ENCODE measurements at regions not wholly inside any gene's neighbourhood (a gene's known extent, or its start where the extent isn't known, plus 50 kb on each side); places are given as distances from the start of the nearest gene placed in this dataset.

- CTCF ChIA-PET: no interaction called here
- Histone ChIP-seq H2AFZ (ENCODE audit: low read length) (no peak overlapping the region), H3K27me3 (ENCODE audit: low read length) (no peaks in the 10 kb centered on the region), H3K27ac (ENCODE audit: low read length) (no peak overlapping the region), H3F3A (ENCODE audit: low read length, unreplicated experiment) (no peaks in the 10 kb centered on the region), H3K4me1 (ENCODE audit: insufficient read depth, low read length) (no peaks in the 10 kb centered on the region), H3K79me2 (ENCODE audit: low read length) (no peaks in the 10 kb centered on the region), H3K36me3 (ENCODE audit: low read depth, low read length) (no peaks in the 10 kb centered on the region), H3K9me2 (replicated peaks; ENCODE audit: low read length) (no peaks in the 10 kb centered on the region), H3K4me3 (ENCODE audit: low read length) (no peak overlapping the region), H3K9me3 (ENCODE audit: low read length) (no peaks in the 10 kb centered on the region), H3K4me2 (ENCODE audit: low read length) (no peak overlapping the region), H3K9ac (ENCODE audit: low read length) (no peak overlapping the region), H4K20me1 (ENCODE audit: low read length) (no peaks in the 10 kb centered on the region)
- no peak for DNase-seq
- TF ChIP-seq EZH2phosphoT487 (IDR thresholded peaks at IDR 0.05; ENCODE audit: borderline replicate concordance, low read length) (no peak), EZH2 (IDR thresholded peaks at IDR 0.05; ENCODE audit: low read length, unreplicated experiment) (no peak), CTCF (conservative IDR thresholded peaks at IDR 0.05; ENCODE audit: low read depth, low read length) (no peak)
- ATAC-seq: no peak
- intact Hi-C loops (cut with micrococcal nuclease): no loop called here
- no TSS peak for BruUV-seq (replicated peaks)
- POLR2A ChIA-PET (ENCODE audit: unreplicated experiment): no interaction called here
Measured at GRCh38 chr1:57696043-57696442, 272.2 kb upstream of the DAB1 start.

- TF ChIP-seq EZH2phosphoT487 (IDR thresholded peaks at IDR 0.05; ENCODE audit: borderline replicate concordance, low read length): no peak
- no peak for TF ChIP-seq EZH2 (IDR thresholded peaks at IDR 0.05; ENCODE audit: low read length, unreplicated experiment)
- TF ChIP-seq CTCF (conservative IDR thresholded peaks at IDR 0.05; ENCODE audit: low read depth, low read length): no peak
- Histone ChIP-seq H2AFZ (ENCODE audit: low read length) (no peak overlapping the region), H3K27me3 (ENCODE audit: low read length) (no peaks in the 10 kb centered on the region), H3K36me3 (ENCODE audit: low read depth, low read length) (no peaks in the 10 kb centered on the region), H3F3A (ENCODE audit: low read length, unreplicated experiment) (no peaks in the 10 kb centered on the region), H3K9me2 (replicated peaks; ENCODE audit: low read length) (no peaks in the 10 kb centered on the region), H3K4me2 (ENCODE audit: low read length) (no peak overlapping the region), H3K9me3 (ENCODE audit: low read length) (no peaks in the 10 kb centered on the region), H3K27ac (ENCODE audit: low read length) (no peak overlapping the region), H3K9ac (ENCODE audit: low read length) (no peak overlapping the region), H3K4me3 (ENCODE audit: low read length) (no peak overlapping the region), H4K20me1 (ENCODE audit: low read length) (no peaks in the 10 kb centered on the region), H3K4me1 (ENCODE audit: insufficient read depth, low read length) (no peaks in the 10 kb centered on the region), H3K79me2 (ENCODE audit: low read length) (no peaks in the 10 kb centered on the region)
- ATAC-seq (no peak), DNase-seq (no peak)
- CTCF ChIA-PET: no interaction called here
- POLR2A ChIA-PET (ENCODE audit: unreplicated experiment): no interaction called here
- intact Hi-C loops (cut with micrococcal nuclease): no loop called here
- BruUV-seq (replicated peaks): no TSS peak
Measured at GRCh38 chr1:57686306-57686705, 262.4 kb upstream of the DAB1 start.

GRCh38 chr1:57683037-57683942 lies 259.4 kb upstream of the DAB1 start:
- TF ChIP-seq EZH2 (IDR thresholded peaks at IDR 0.05; ENCODE audit: low read length, unreplicated experiment) (no peak), EZH2phosphoT487 (IDR thresholded peaks at IDR 0.05; ENCODE audit: borderline replicate concordance, low read length) (no peak), CTCF (conservative IDR thresholded peaks at IDR 0.05; ENCODE audit: low read depth, low read length) (no peak)
- Histone ChIP-seq H3K79me2 (ENCODE audit: low read length) (no peaks in the 10 kb centered on the region), H3K9ac (ENCODE audit: low read length) (no peak overlapping the region), H3K9me2 (replicated peaks; ENCODE audit: low read length) (no peaks in the 10 kb centered on the region), H3F3A (ENCODE audit: low read length, unreplicated experiment) (no peaks in the 10 kb centered on the region), H3K4me2 (ENCODE audit: low read length) (no peak overlapping the region), H4K20me1 (ENCODE audit: low read length) (no peaks in the 10 kb centered on the region), H2AFZ (ENCODE audit: low read length) (no peak overlapping the region), H3K27me3 (ENCODE audit: low read length) (no peaks in the 10 kb centered on the region), H3K36me3 (ENCODE audit: low read depth, low read length) (no peaks in the 10 kb centered on the region), H3K4me1 (ENCODE audit: insufficient read depth, low read length) (no peaks in the 10 kb centered on the region), H3K4me3 (ENCODE audit: low read length) (no peak overlapping the region), H3K9me3 (ENCODE audit: low read length) (no peaks in the 10 kb centered on the region), H3K27ac (ENCODE audit: low read length) (no peak overlapping the region)
- intact Hi-C loops (cut with micrococcal nuclease): no loop called here
- ATAC-seq: no peak
- no peak for DNase-seq
- ChIA-PET CTCF (no interaction called here), POLR2A (ENCODE audit: unreplicated experiment) (no interaction called here)
- no TSS peak for BruUV-seq (replicated peaks)

Data from PC-3 (cell line).